Progenitor cell of endocrine pancreas (in vitro differentiated cells): ENCODE measurements at regions not wholly inside any gene's neighbourhood (a gene's known extent, or its start where the extent isn't known, plus 50 kb on each side); places are given as distances from the start of the nearest gene placed in this dataset.

Source experiments
- DNase-seq: peaks from one replicate; pipeline ENCODE4 v3.0.0; 2021; ENCODE audit warnings: low spot score; ENCODE audit not compliant: unreplicated experiment
- H3K27ac Mint-ChIP-seq: 2 replicates; pipeline ENCODE4 v1.8.0; 2021; ENCODE audit warnings: mild to moderate bottlenecking, moderate library complexity, mixed read lengths
- H3K27me3 Mint-ChIP-seq: 2 replicates; pipeline ENCODE4 v1.8.0; 2021; ENCODE audit warnings: mixed read lengths
- H3K36me3 Mint-ChIP-seq: 2 replicates; pipeline ENCODE4 v1.8.0; 2022; ENCODE audit warnings: mixed read lengths; ENCODE audit not compliant: insufficient read depth
- H3K4me1 Mint-ChIP-seq: 2 replicates; pipeline ENCODE4 v1.8.0; 2021; ENCODE audit warnings: low read depth, mixed read lengths
- H3K4me3 Mint-ChIP-seq: 2 replicates; pipeline ENCODE4 v1.8.0; 2021; ENCODE audit warnings: low read depth, mild to moderate bottlenecking, moderate library complexity, mixed read lengths
- H3K9me3 Mint-ChIP-seq: 2 replicates; pipeline ENCODE4 v1.8.0; 2021; ENCODE audit warnings: low read depth, mixed read lengths
- CTCF ChIP-seq: fragments of 200-600 bp; sonication (generic); IDR thresholded peaks from one replicate; pipeline ENCODE4 v1.5.0; 2021; ENCODE audit warnings: antibody characterized with exemption, mild to moderate bottlenecking; ENCODE audit not compliant: unreplicated experiment

DNA sequence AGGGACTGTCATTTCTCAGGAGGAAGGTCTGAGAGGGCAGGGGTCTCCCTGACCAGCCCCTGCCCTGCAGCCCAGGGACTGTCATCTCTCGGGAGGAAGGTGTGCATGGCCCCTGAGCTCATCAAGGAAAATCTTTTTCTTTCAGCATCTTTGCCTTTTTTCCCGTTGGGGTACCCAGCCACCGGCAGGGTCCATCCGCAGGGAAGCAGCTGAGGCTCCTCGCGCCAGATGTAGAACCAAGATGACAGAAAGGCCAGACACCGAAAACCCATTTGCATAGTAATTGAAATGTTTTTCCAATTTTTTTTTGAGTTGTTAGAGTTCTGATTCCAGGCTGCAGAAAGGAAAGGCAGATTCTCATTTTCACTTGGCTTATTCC lies 613.9 kb downstream of the TBC1D22A start:
- H3K9me3 Mint-ChIP-seq = peaks cover 32% of the 10 kb centered on the region
- H3K4me1 Mint-ChIP-seq = no peaks in the 10 kb centered on the region
- no peaks in the 10 kb centered on the region for H3K27me3 Mint-ChIP-seq
- no peak for TF ChIP-seq CTCF
- H3K36me3 Mint-ChIP-seq = peaks cover 14% of the 10 kb centered on the region
- H3K27ac Mint-ChIP-seq = no peak overlapping the region
- DNase-seq = no peak
- H3K4me3 Mint-ChIP-seq = no peak overlapping the region

- no peak for DNase-seq
- Mint-ChIP-seq H3K27ac (no peak overlapping the region), H3K9me3 (peaks cover 30% of the 10 kb centered on the region), H3K27me3 (no peaks in the 10 kb centered on the region), H3K4me1 (no peaks in the 10 kb centered on the region), H3K36me3 (peaks cover 13% of the 10 kb centered on the region), H3K4me3 (no peak overlapping the region)
- no peak for TF ChIP-seq CTCF
Measured at GRCh38 chr22:47375621-47376321, 613.3 kb downstream of the TBC1D22A start.

GRCh38 chr22:47374901-47375575 lies 612.6 kb downstream of the TBC1D22A start:
- peaks cover 31% of the 10 kb centered on the region for H3K9me3 Mint-ChIP-seq
- no peak overlapping the region for H3K4me3 Mint-ChIP-seq
- H3K4me1 Mint-ChIP-seq = no peaks in the 10 kb centered on the region
- H3K36me3 Mint-ChIP-seq = peaks cover 14% of the 10 kb centered on the region
- no peak overlapping the region for H3K27ac Mint-ChIP-seq
- TF ChIP-seq CTCF = no peak
- DNase-seq = no peak
- H3K27me3 Mint-ChIP-seq = no peaks in the 10 kb centered on the region

GRCh38 chr22:47374273-47374771 lies 611.9 kb downstream of the TBC1D22A start:
- H3K27me3 Mint-ChIP-seq = no peaks in the 10 kb centered on the region
- no peak overlapping the region for H3K27ac Mint-ChIP-seq
- no peak overlapping the region for H3K4me3 Mint-ChIP-seq
- DNase-seq = no peak
- H3K9me3 Mint-ChIP-seq = peaks cover 38% of the 10 kb centered on the region
- peaks cover 14% of the 10 kb centered on the region for H3K36me3 Mint-ChIP-seq
- no peaks in the 10 kb centered on the region for H3K4me1 Mint-ChIP-seq
- no peak for TF ChIP-seq CTCF

DNA sequence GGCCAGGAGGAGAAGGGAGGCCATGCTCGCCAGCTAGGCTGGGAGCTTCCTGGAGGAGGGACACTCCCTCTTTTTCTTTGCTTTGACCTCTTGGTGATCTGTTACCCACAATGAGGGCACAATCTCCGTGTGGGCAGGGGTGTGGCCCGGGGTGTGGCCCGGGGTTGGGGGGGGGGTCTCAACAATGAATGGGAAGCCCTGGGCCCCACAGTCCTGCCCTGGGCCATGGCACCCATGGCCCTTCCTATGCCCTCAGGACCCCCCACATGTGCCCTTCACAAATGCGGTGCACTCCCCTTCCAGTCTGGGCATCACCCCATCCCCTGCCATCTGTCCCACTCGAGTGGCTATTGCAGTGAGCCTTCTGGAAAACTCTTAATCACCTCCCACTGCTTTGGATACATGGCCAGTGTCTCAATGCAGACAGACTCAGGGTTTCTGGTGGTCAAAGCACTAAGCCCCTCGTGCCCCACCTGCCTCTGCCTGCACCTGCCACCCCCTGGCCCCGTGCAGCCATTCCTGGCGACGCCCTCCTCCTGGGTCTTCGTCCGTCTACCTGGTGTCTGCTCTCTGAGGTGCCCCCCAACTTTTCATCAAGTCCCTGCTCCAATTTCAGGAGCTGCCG lies 611.3 kb downstream of the TBC1D22A start:
- Mint-ChIP-seq H3K27me3 (no peaks in the 10 kb centered on the region), H3K27ac (no peak overlapping the region), H3K36me3 (peaks cover 14% of the 10 kb centered on the region), H3K9me3 (peaks cover 38% of the 10 kb centered on the region), H3K4me1 (no peaks in the 10 kb centered on the region), H3K4me3 (no peak overlapping the region)
- DNase-seq = no peak
- no peak for TF ChIP-seq CTCF
